Osteoblast (primary cell): ENCODE measurements at regions not wholly inside any gene's neighbourhood (a gene's known extent, or its start where the extent isn't known, plus 50 kb on each side); places are given as distances from the start of the nearest gene placed in this dataset.

Source experiments
- DNase-seq: peaks from one replicate; pipeline ENCODE4 v3.0.0; 2011; ENCODE audit warnings: low spot score, mixed read lengths; ENCODE audit not compliant: insufficient read length; ENCODE audit errors: missing footprints
- H2AFZ ChIP-seq: 2 replicates; pipeline ENCODE4 v1.6.0; 2011; ENCODE audit warnings: mild to moderate bottlenecking, low read length
- H3K27ac ChIP-seq: 2 replicates; pipeline ENCODE4 v1.5.1; 2011; ENCODE audit warnings: mild to moderate bottlenecking, low read depth, low read length, moderate library complexity
- H3K27me3 ChIP-seq: 2 replicates; pipeline ENCODE4 v1.6.0; 2012; ENCODE audit warnings: mild to moderate bottlenecking, control low read depth, inconsistent platforms, low read length, moderate library complexity; ENCODE audit not compliant: insufficient read depth
- H3K36me3 ChIP-seq: 2 replicates; pipeline ENCODE4 v1.5.1; 2011; ENCODE audit warnings: mild to moderate bottlenecking, low read length, control low read depth, moderate library complexity; ENCODE audit not compliant: insufficient read depth
- H3K4me1 ChIP-seq: 2 replicates; pipeline ENCODE4 v1.5.1; 2011; ENCODE audit warnings: mild to moderate bottlenecking, low read length, control low read depth, moderate library complexity; ENCODE audit not compliant: insufficient read depth
- H3K4me2 ChIP-seq: 2 replicates; pipeline ENCODE4 v1.6.0; 2011; ENCODE audit warnings: mild to moderate bottlenecking, low read length; ENCODE audit not compliant: insufficient read depth
- H3K4me3 ChIP-seq: fragments of 200-600 bp; sonication (generic); 3 replicates; pipeline ENCODE4 v1.5.1; 2012; ENCODE audit warnings: mild to moderate bottlenecking, low read length, inconsistent platforms; ENCODE audit not compliant: insufficient read depth
- H3K79me2 ChIP-seq: 2 replicates; pipeline ENCODE4 v1.6.0; 2012; ENCODE audit warnings: mild to moderate bottlenecking, low read length, control low read depth, inconsistent platforms; ENCODE audit not compliant: insufficient read depth
- H3K9me3 ChIP-seq: 2 replicates; pipeline ENCODE4 v1.5.1; 2011; ENCODE audit warnings: low read depth, low read length, control low read depth
- H4K20me1 ChIP-seq: 2 replicates; pipeline ENCODE4 v1.6.0; 2012; ENCODE audit warnings: mild to moderate bottlenecking, low read length, control low read depth; ENCODE audit not compliant: insufficient read depth
- TF ChIP-seq, protein P1 (sequence below): IDR thresholded peaks from 2 replicates; pipeline ENCODE4 v1.5.1; 2011; ENCODE audit warnings: mild to moderate bottlenecking, low read depth, low read length, moderate library complexity; ENCODE audit errors: extremely low read depth

- H3K4me1 ChIP-seq, result peaks cover 16% of the 10 kb centered on the region
Measured at GRCh38 chr9:129235041-129235930, 57.2 kb upstream of the IER5L start.

DNA sequence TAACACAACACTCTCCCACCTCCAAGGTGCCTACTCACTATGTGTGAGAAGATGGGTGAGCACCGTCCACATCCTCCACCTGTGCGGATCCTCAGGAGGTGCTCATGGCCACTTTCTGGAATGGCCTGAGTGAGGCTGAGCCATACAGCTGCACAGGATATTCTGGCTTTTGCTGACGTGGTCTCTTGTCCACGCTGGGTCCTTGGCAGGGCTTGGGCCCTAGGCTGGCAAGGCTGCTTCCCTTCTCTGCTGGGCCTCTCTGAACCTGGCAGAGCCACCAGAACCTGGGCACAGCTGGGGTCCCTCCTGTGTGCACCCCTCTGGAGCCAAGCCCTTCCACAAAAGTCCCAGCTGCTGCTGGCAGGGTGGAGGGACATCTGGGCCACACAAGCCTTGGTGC lies 56.4 kb upstream of the IER5L start:
- Histone ChIP-seq H3K4me3 (no peak overlapping the region), H3K79me2 (no peaks in the 10 kb centered on the region), H3K36me3 (no peaks in the 10 kb centered on the region), H3K27ac (no peak overlapping the region), H2AFZ (no peak overlapping the region), H4K20me1 (no peaks in the 10 kb centered on the region), H3K4me1 (peaks cover 22% of the 10 kb centered on the region), H3K27me3 (no peaks in the 10 kb centered on the region), H3K4me2 (no peak overlapping the region), H3K9me3 (peaks cover 5% of the 10 kb centered on the region)
- DNase-seq, result no peak
- TF ChIP-seq, protein P1, sequence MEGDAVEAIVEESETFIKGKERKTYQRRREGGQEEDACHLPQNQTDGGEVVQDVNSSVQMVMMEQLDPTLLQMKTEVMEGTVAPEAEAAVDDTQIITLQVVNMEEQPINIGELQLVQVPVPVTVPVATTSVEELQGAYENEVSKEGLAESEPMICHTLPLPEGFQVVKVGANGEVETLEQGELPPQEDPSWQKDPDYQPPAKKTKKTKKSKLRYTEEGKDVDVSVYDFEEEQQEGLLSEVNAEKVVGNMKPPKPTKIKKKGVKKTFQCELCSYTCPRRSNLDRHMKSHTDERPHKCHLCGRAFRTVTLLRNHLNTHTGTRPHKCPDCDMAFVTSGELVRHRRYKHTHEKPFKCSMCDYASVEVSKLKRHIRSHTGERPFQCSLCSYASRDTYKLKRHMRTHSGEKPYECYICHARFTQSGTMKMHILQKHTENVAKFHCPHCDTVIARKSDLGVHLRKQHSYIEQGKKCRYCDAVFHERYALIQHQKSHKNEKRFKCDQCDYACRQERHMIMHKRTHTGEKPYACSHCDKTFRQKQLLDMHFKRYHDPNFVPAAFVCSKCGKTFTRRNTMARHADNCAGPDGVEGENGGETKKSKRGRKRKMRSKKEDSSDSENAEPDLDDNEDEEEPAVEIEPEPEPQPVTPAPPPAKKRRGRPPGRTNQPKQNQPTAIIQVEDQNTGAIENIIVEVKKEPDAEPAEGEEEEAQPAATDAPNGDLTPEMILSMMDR, result no peak

More at GRCh38 chr9:129235041-129235930, 57.2 kb upstream of the IER5L start:
- no peak overlapping the region for H3K27ac ChIP-seq
- peak; percentile 41 for DNase-seq
- no peak overlapping the region for H3K4me3 ChIP-seq
- H3K36me3 ChIP-seq, result no peaks in the 10 kb centered on the region
- peaks cover 5% of the 10 kb centered on the region for H3K9me3 ChIP-seq
- H3K27me3 ChIP-seq, result no peaks in the 10 kb centered on the region
- no peak overlapping the region for H2AFZ ChIP-seq
- H3K4me2 ChIP-seq, result no peak overlapping the region
- no peaks in the 10 kb centered on the region for H3K79me2 ChIP-seq
- H4K20me1 ChIP-seq, result no peaks in the 10 kb centered on the region
- TF ChIP-seq, protein P1, result no peak

DNA sequence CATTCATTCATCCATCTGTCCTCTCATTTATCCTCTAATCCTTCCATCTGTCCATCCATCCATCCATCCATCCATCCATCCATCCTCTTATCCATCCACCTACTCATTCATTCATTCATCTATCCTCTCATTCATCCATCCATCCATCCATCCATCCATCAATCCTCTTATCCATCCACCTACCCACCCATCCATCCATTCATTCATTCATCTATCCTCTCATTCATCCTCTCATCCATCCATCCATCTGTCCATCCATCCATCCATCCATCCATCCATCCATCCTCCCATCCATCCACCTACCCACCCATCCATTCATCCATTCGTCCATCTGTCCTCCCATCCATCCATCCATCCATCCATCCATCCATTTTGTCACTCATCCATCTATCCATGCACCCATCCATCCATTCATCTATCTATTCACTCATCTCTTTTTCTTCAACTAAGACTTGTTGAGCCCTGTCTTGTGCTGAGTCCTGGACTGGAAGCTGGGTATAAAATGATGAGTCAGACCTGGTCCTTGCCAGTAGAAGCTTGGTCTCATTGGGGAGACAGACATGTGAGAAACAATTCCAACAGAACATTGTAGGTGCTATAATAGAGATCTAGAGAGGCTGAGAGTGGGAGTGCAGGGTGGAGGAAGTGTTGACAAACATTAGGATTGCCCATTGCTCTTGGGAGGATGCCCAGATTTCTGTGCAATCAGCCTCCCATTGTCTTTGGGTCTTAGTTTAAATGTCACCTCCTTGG lies 55.0 kb upstream of the IER5L start:
- H3K79me2 ChIP-seq, result no peaks in the 10 kb centered on the region
- no peaks in the 10 kb centered on the region for H4K20me1 ChIP-seq
- no peak overlapping the region for H2AFZ ChIP-seq
- peaks cover 26% of the 10 kb centered on the region for H3K4me1 ChIP-seq
- TF ChIP-seq, protein P1, result no peak
- H3K9me3 ChIP-seq, result peaks cover 5% of the 10 kb centered on the region
- no peak overlapping the region for H3K4me3 ChIP-seq
- H3K4me2 ChIP-seq, result no peak overlapping the region
- DNase-seq, result peak; percentile 86
- no peaks in the 10 kb centered on the region for H3K36me3 ChIP-seq
- no peak overlapping the region for H3K27ac ChIP-seq
- no peaks in the 10 kb centered on the region for H3K27me3 ChIP-seq

DNA sequence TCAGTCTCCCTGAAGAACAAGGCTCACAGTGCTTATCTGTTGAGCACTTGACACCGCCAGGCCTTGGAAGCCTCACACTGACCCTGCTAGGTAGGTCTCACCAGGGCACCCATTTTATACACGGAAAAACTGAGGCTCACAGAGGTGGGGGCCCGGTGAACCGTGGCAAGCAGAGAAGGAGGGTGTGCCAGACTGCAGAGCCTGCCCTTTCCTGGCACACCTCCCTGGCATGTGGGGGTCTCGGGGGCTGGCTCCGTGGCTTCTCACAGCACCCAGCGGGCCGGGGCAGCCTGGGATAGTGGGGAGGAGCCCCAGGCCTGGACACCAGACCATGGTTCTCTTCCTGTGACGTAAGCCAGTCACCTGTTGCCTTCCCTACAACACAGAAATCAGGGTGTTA lies 53.7 kb upstream of the IER5L start:
- H3K4me2 ChIP-seq, result no peak overlapping the region
- H3K9me3 ChIP-seq, result peaks cover 5% of the 10 kb centered on the region
- no peaks in the 10 kb centered on the region for H3K27me3 ChIP-seq
- no peak overlapping the region for H3K27ac ChIP-seq
- no peaks in the 10 kb centered on the region for H3K36me3 ChIP-seq
- peaks cover 19% of the 10 kb centered on the region for H3K4me1 ChIP-seq
- H3K4me3 ChIP-seq, result no peak overlapping the region
- no peak for DNase-seq
- H4K20me1 ChIP-seq, result no peaks in the 10 kb centered on the region
- no peak overlapping the region for H2AFZ ChIP-seq
- no peaks in the 10 kb centered on the region for H3K79me2 ChIP-seq
- TF ChIP-seq, protein P1, result no peak
